Parathyroid adenoma (tissue), 2 donors: ENCODE measurements at regions not wholly inside any gene's neighbourhood (a gene's known extent, or its start where the extent isn't known, plus 50 kb on each side); places are given as distances from the start of the nearest gene placed in this dataset.

ENCODE experiments used
- H2AFZ ChIP-seq: fragments of 300-600 bp; sonication (generic); one replicate; pipeline ENCODE4 v1.7.0; 2017; ENCODE audit warnings: antibody characterized with exemption, mild to moderate bottlenecking
- H3K27ac ChIP-seq: fragments of 300-600 bp; sonication (generic); one replicate; pipeline ENCODE4 v1.7.0; 2017
- H3K27me3 ChIP-seq: fragments of 300-600 bp; sonication (generic); one replicate; pipeline ENCODE4 v1.7.0; 2017; ENCODE audit warnings: low read length; ENCODE audit not compliant: control insufficient read depth, insufficient read depth
- H3K36me3 ChIP-seq: fragments of 300-600 bp; sonication (generic); one replicate; pipeline ENCODE4 v1.7.0; 2017; ENCODE audit warnings: low read length; ENCODE audit not compliant: control insufficient read depth, insufficient read depth
- H3K4me1 ChIP-seq: fragments of 300-600 bp; sonication (generic); one replicate; pipeline ENCODE4 v1.7.0; 2017; ENCODE audit warnings: control low read depth
- H3K4me2 ChIP-seq: fragments of 300-600 bp; sonication (generic); one replicate; pipeline ENCODE4 v1.7.0; 2017; ENCODE audit warnings: low read length
- H3K4me3 ChIP-seq: fragments of 300-600 bp; sonication (generic); one replicate; pipeline ENCODE4 v1.7.0; 2017; ENCODE audit warnings: low read depth, low read length
- H3K79me2 ChIP-seq: fragments of 300-600 bp; sonication (generic); one replicate; pipeline ENCODE4 v1.7.0; 2017; ENCODE audit warnings: control low read depth
- H3K9ac ChIP-seq: fragments of 300-600 bp; sonication (generic); one replicate; pipeline ENCODE4 v1.7.0; 2017; ENCODE audit warnings: mild to moderate bottlenecking
- H3K9me3 ChIP-seq: fragments of 300-600 bp; sonication (generic); one replicate; pipeline ENCODE4 v1.7.0; 2017; ENCODE audit warnings: low read length; ENCODE audit not compliant: control insufficient read depth
- TF ChIP-seq, protein P1 (sequence below): fragments of 300-600 bp; sonication (generic); IDR thresholded peaks from one replicate; pipeline ENCODE4 v1.7.0; 2017; ENCODE audit warnings: antibody characterized with exemption, mild to moderate bottlenecking
- donor health status: primary hyperparathyroidism.

DNA sequence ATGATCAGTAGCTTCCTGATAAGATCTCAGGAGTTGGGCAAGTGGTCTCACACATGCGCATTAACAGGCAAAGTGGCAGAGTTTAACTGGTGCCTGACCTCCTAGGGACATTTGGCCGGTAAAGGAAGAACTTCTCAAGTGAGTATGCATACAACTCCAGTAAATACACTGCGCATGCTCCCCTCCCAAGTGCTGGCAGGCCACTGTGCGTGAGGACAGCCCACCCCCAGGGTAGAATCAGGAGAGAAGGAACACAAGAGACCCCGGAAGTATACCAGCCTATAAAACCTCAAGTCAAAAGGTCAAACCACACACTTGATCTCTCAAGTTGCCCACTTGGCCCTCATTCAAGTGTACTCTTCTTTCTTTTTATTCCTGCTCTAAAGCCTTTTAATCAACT lies 225.5 kb upstream of the ANKRD50 start:
- H3K4me3 ChIP-seq, result no peak overlapping the region
- TF ChIP-seq, protein P1, sequence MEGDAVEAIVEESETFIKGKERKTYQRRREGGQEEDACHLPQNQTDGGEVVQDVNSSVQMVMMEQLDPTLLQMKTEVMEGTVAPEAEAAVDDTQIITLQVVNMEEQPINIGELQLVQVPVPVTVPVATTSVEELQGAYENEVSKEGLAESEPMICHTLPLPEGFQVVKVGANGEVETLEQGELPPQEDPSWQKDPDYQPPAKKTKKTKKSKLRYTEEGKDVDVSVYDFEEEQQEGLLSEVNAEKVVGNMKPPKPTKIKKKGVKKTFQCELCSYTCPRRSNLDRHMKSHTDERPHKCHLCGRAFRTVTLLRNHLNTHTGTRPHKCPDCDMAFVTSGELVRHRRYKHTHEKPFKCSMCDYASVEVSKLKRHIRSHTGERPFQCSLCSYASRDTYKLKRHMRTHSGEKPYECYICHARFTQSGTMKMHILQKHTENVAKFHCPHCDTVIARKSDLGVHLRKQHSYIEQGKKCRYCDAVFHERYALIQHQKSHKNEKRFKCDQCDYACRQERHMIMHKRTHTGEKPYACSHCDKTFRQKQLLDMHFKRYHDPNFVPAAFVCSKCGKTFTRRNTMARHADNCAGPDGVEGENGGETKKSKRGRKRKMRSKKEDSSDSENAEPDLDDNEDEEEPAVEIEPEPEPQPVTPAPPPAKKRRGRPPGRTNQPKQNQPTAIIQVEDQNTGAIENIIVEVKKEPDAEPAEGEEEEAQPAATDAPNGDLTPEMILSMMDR, result no peak
- H3K4me2 ChIP-seq, result no peak overlapping the region
- no peaks in the 10 kb centered on the region for H3K27me3 ChIP-seq
- no peaks in the 10 kb centered on the region for H3K36me3 ChIP-seq
- no peaks in the 10 kb centered on the region for H3K79me2 ChIP-seq
- H3K27ac ChIP-seq, result no peak overlapping the region
- H3K9me3 ChIP-seq, result no peaks in the 10 kb centered on the region
- H3K9ac ChIP-seq, result no peak overlapping the region
- no peak overlapping the region for H2AFZ ChIP-seq
- H3K4me1 ChIP-seq, result no peaks in the 10 kb centered on the region

DNA sequence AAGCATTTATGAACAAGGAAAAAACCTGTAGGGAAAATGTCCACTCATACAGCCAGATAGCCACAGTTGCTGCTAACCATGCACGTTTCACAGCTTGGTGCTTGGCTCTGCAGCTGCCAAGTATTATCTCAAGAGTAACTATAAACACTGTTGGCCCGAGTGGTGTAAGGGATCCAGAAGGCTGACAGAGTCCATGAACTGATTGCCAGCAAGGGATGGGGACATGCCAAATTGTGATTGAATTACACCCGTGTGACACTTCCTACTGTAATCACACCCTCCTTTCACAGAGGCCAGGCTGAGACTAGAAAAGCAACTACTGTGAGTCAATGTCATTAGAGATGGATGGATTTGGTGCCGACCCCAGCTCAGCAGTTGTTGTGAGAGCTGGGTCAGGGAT lies 223.9 kb upstream of the ANKRD50 start:
- H3K4me1 ChIP-seq, result no peaks in the 10 kb centered on the region
- no peak overlapping the region for H3K4me2 ChIP-seq
- H3K27me3 ChIP-seq, result no peaks in the 10 kb centered on the region
- H3K9me3 ChIP-seq, result no peaks in the 10 kb centered on the region
- H3K27ac ChIP-seq, result no peak overlapping the region
- no peaks in the 10 kb centered on the region for H3K79me2 ChIP-seq
- H3K36me3 ChIP-seq, result no peaks in the 10 kb centered on the region
- no peak overlapping the region for H3K4me3 ChIP-seq
- H2AFZ ChIP-seq, result no peak overlapping the region
- TF ChIP-seq, protein P1, result no peak
- no peak overlapping the region for H3K9ac ChIP-seq

DNA sequence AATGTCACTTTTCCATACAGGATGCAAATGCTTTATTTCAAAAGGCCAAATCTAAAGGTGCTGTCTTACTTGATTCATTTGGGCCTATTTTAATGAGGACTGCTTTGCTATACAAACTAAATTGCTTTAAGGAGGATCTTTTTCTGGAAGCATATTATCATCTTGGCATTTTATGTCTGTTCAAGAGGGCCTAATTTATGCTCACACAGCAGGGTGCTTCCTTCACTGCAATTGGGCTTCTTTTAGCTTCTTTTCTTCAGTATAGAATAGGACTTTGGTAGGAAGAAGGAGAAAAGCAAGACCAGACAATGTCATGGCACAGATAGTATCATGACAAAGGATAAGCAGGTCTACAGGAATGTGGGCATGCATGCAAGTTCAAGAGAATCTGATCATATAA lies 222.4 kb upstream of the ANKRD50 start:
- Histone ChIP-seq H3K27ac (no peak overlapping the region), H3K27me3 (no peaks in the 10 kb centered on the region), H3K4me1 (no peaks in the 10 kb centered on the region), H3K79me2 (no peaks in the 10 kb centered on the region), H3K4me2 (no peak overlapping the region), H3K9ac (no peak overlapping the region), H3K36me3 (no peaks in the 10 kb centered on the region), H3K4me3 (no peak overlapping the region), H2AFZ (no peak overlapping the region), H3K9me3 (no peaks in the 10 kb centered on the region)
- TF ChIP-seq, protein P1, result no peak

DNA sequence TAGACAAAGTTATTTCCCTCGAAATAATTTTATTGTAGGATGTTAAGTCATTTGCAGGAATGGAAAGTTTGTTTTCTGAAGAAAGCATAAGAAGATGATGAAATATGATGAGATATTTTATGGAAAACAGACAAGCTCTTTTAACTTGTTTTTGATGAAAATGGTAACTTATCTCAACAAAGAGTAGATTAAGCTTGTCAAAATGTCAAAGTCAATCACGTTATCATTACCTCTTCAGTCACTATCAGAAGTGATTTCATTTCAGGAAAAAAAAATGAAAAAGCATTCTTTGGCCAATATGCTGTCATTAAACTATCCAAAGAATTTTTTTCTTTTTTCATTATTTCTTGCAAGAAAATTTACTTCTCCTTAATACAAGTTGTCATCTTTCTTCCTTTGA lies 221.0 kb upstream of the ANKRD50 start:
- Histone ChIP-seq H3K4me3 (no peak overlapping the region), H3K9me3 (no peaks in the 10 kb centered on the region), H2AFZ (no peak overlapping the region), H3K79me2 (no peaks in the 10 kb centered on the region), H3K4me1 (no peaks in the 10 kb centered on the region), H3K27me3 (no peaks in the 10 kb centered on the region), H3K36me3 (no peaks in the 10 kb centered on the region), H3K4me2 (no peak overlapping the region), H3K9ac (no peak overlapping the region), H3K27ac (no peak overlapping the region)
- TF ChIP-seq, protein P1, result no peak

DNA sequence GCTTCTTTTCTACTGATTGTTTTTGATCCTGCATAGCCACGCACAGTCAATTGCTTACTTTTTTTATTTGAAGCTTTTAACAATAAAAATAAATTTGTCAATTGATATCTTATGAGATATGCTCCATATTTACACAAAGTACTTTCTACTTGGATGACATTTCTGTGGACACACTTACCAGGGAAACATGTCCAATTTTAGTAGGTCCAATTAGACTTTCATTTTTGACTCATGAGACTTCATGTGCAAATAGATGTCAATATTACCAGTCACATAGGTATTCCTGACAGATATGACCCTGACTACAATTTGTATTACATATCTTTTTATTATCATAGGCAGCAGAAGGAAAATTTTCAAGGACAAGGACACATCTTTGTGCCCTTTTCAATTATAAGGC lies 219.9 kb upstream of the ANKRD50 start:
- Histone ChIP-seq H3K4me1 (no peaks in the 10 kb centered on the region), H3K9ac (no peak overlapping the region), H3K27me3 (no peaks in the 10 kb centered on the region), H3K27ac (no peak overlapping the region), H3K4me3 (no peak overlapping the region), H3K4me2 (no peak overlapping the region), H2AFZ (no peak overlapping the region), H3K36me3 (no peaks in the 10 kb centered on the region), H3K79me2 (no peaks in the 10 kb centered on the region), H3K9me3 (no peaks in the 10 kb centered on the region)
- TF ChIP-seq, protein P1, result no peak
